B cell (primary cell): ENCODE measurements at regions not wholly inside any gene's neighbourhood (a gene's known extent, or its start where the extent isn't known, plus 50 kb on each side); places are given as distances from the start of the nearest gene placed in this dataset.

ENCODE experiments used
- ATAC-seq: fragments of 200-7000 bp; cut with Tn5 transposase; one replicate; pipeline ENCODE4 v1.10.0; 2021; ENCODE audit warnings: low read depth, mild to moderate bottlenecking, moderate number of reproducible peaks, moderate library complexity
- CTCF ChIA-PET: fragments of 350-600 bp; sonication (Branson Sonifier 250); formaldehyde crosslinking; loops from one replicate; lab custom pipeline; 2021; ENCODE audit warnings: antibody characterized with exemption, inconsistent platforms; lab: Charles Lee
- POLR2A ChIA-PET: fragments of 350-600 bp; sonication (Branson Sonifier 250); formaldehyde crosslinking; loops from one replicate; lab custom pipeline; 2021; ENCODE audit warnings: antibody characterized with exemption; lab: Charles Lee
- DNase-seq: peaks from one replicate; pipeline ENCODE4 v3.0.0; 2013
- H2AFZ ChIP-seq: 2 replicates; pipeline ENCODE4 v1.6.1; 2012; ENCODE audit warnings: mild to moderate bottlenecking, low read depth, low read length; ENCODE audit not compliant: insufficient read depth, poor library complexity, severe bottlenecking
- H3K27ac ChIP-seq, 2 donors: 1 replicate in 1 of 2; 2 replicates in 1 of 2; pipeline ENCODE4 v1.5.1; 2012 to 2013; ENCODE audit warnings: low read length in 2 of 2, mild to moderate bottlenecking in 2 of 2, moderate library complexity in 1 of 2
- H3K27me3 ChIP-seq, 4 experiments: fragments of 200-600 bp in 1 of 4; sonication (generic) in 1 of 4; replicated peaks in 1 of 4; 1 replicate in 2 of 4; 2 replicates in 2 of 4; pipeline versions ENCODE4 v1.6.1 to v1.7.0; 2013 to 2016; ENCODE audit warnings: low read length in 3 of 4, mild to moderate bottlenecking in 2 of 4, mixed read lengths in 1 of 4, moderate library complexity in 1 of 4; ENCODE audit not compliant: insufficient read depth in 4 of 4, control insufficient read depth in 3 of 4; ENCODE audit errors: control extremely low read depth in 1 of 4
- H3K36me3 ChIP-seq, 2 experiments: replicated peaks in 1 of 2; 1 replicate in 1 of 2; 2 replicates in 1 of 2; pipeline versions ENCODE4 v1.6.1 to v1.7.1; 2013; ENCODE audit warnings: low read length in 1 of 2; ENCODE audit not compliant: insufficient read depth in 2 of 2, control insufficient read depth in 1 of 2; ENCODE audit errors: control extremely low read depth in 1 of 2, extremely low read depth in 1 of 2
- H3K4me1 ChIP-seq, 2 donors: fragments of 200-600 bp in 1 of 2; sonication (generic) in 1 of 2; 1 replicate in 1 of 2; 2 replicates in 1 of 2; pipeline versions ENCODE4 v1.5.1 to v1.6.1; 2013 to 2017; ENCODE audit warnings: low read length in 2 of 2; ENCODE audit not compliant: control insufficient read depth in 2 of 2, insufficient read depth in 2 of 2
- H3K4me2 ChIP-seq: replicated peaks from 2 replicates; pipeline ENCODE3; 2012; ENCODE audit warnings: mild to moderate bottlenecking, low read depth, low read length; ENCODE audit not compliant: poor library complexity, severe bottlenecking
- H3K4me3 ChIP-seq, 5 experiments: fragments of 200-600 bp in 1 of 5; sonication (generic) in 1 of 5; 1 replicate in 3 of 5; 2 replicates in 2 of 5; pipeline versions ENCODE4 v1.5.1 to v1.7.0; 2011 to 2016; ENCODE audit warnings: low read length in 4 of 5, mild to moderate bottlenecking in 4 of 5, low read depth in 2 of 5, control low read depth in 1 of 5, moderate library complexity in 1 of 5; ENCODE audit not compliant: insufficient read depth in 1 of 5; ENCODE audit errors: control extremely low read depth in 1 of 5, extremely low read depth in 1 of 5
- H3K79me2 ChIP-seq: fragments of 200-600 bp; sonication (generic); one replicate; pipeline ENCODE4 v1.6.0; 2016; ENCODE audit warnings: low read length; ENCODE audit not compliant: control insufficient read depth, insufficient read depth
- H3K9ac ChIP-seq: fragments of 200-600 bp; sonication (generic); 2 replicates; pipeline ENCODE4 v1.6.1; 2017; ENCODE audit warnings: mild to moderate bottlenecking, low read length, moderate library complexity
- H3K9me3 ChIP-seq, 3 donors: one replicate each; pipeline versions ENCODE4 v1.6.1 to v1.7.1; 2013; ENCODE audit warnings: low read length in 2 of 3; ENCODE audit not compliant: control insufficient read depth in 2 of 3, insufficient read depth in 1 of 3; ENCODE audit errors: control extremely low read depth in 1 of 3
- H4K20me1 ChIP-seq: 2 replicates; pipeline ENCODE4 v1.6.0; 2012; ENCODE audit warnings: mild to moderate bottlenecking, low read length; ENCODE audit not compliant: insufficient read depth, control insufficient read depth, poor library complexity, severe bottlenecking
- H3K27ac Mint-ChIP-seq: one replicate; pipeline ENCODE4 v1.8.0; 2021; ENCODE audit warnings: mixed read lengths
- H3K27me3 Mint-ChIP-seq: one replicate; pipeline ENCODE4 v1.8.0; 2021; ENCODE audit warnings: mixed read lengths
- H3K4me1 Mint-ChIP-seq: one replicate; pipeline ENCODE4 v1.8.0; 2021; ENCODE audit warnings: mixed read lengths
- H3K4me3 Mint-ChIP-seq: one replicate; pipeline ENCODE4 v1.8.0; 2021; ENCODE audit warnings: mixed read lengths
- H3K9me3 Mint-ChIP-seq: one replicate; pipeline ENCODE4 v1.8.0; 2022; ENCODE audit warnings: mixed read lengths; ENCODE audit not compliant: insufficient read depth
- CTCF ChIP-seq: fragments of 200-600 bp; IDR thresholded peaks from one replicate; pipeline ENCODE4 v1.8.0; 2022; ENCODE audit warnings: antibody characterized with exemption, mild to moderate bottlenecking
- EZH2 ChIP-seq: IDR thresholded peaks from 2 replicates; pipeline ENCODE4 v1.6.1; 2012; ENCODE audit warnings: borderline replicate concordance, low read depth, mild to moderate bottlenecking, moderate library complexity, low read length; ENCODE audit not compliant: insufficient read depth, poor library complexity, severe bottlenecking
- WGBS: methylation state at CpG from one replicate; pipeline ENCODE4 v1.1.5; 2013; ENCODE audit warnings: missing lambda C conversion rate; ENCODE audit not compliant: insufficient coverage; 5-methylcytosine and 5-hydroxymethylcytosine counted together
- intact Hi-C: fragments of 100-400 bp; cut with micrococcal nuclease; formaldehyde crosslinking; loops from one replicate; pipeline ENCODE4 v1.10.0; 2022

GRCh38 chr20:48474022-48474421, 353.8 kb downstream of the PREX1 start:
- WGBS, result 62% methylated on average over 5 of the region's 5 CpGs

More at GRCh38 chr20:48474022-48474421, 353.8 kb downstream of the PREX1 start:
- peaks cover 0 to 14% (median under 1%) of the 10 kb centered on the region in 4 experiments for H3K27me3 ChIP-seq
- ChIA-PET POLR2A (no interaction called here), CTCF (no interaction called here)
- DNase-seq, result no peak
- H3K79me2 ChIP-seq, result no peaks in the 10 kb centered on the region
- no peak for ATAC-seq
- H3K4me3 ChIP-seq, result no peak overlapping the region
- Mint-ChIP-seq H3K4me3 (no peak overlapping the region), H3K9me3 (no peaks in the 10 kb centered on the region), H3K4me1 (no peaks in the 10 kb centered on the region), H3K27me3 (peaks cover 16% of the 10 kb centered on the region), H3K27ac (no peak overlapping the region)
- H3K36me3 ChIP-seq, result no peaks in the 10 kb centered on the region
- TF ChIP-seq EZH2, result no peak
- no peak for TF ChIP-seq CTCF
- H3K9ac ChIP-seq, result no peak overlapping the region
- intact Hi-C loops, result no loop called here
- H3K4me1 ChIP-seq, result no peaks in the 10 kb centered on the region
- peaks cover 0 to 10% (median 0%) of the 10 kb centered on the region in 3 donors for H3K9me3 ChIP-seq
- H4K20me1 ChIP-seq, result no peaks in the 10 kb centered on the region
- H3K27ac ChIP-seq, result no peak overlapping the region
- H3K4me2 ChIP-seq, result no peak overlapping the region
- H2AFZ ChIP-seq, result no peak overlapping the region
